ENCODE measurements at regions not wholly inside any gene's neighbourhood (a gene's known extent, or its start where the extent isn't known, plus 50 kb on each side); places are given as distances from the start of the nearest gene placed in this dataset.

GRCh38 chr4:178356725-178357124 lies 914.5 kb upstream of the AGA start:
- Mint-ChIP-seq H3K36me3 (ENCODE audit: insufficient read depth) (no peaks in the 10 kb centered on the region), H3K27ac (no peak overlapping the region), H3K4me3 (ENCODE audit: low read depth) (no peak overlapping the region), H3K27me3 (no peaks in the 10 kb centered on the region), H3K9me3 (ENCODE audit: low read depth) (peaks cover 6% of the 10 kb centered on the region), H3K4me1 (ENCODE audit: low read depth) (peaks cover 6% of the 10 kb centered on the region)
- TF ChIP-seq, protein P1, sequence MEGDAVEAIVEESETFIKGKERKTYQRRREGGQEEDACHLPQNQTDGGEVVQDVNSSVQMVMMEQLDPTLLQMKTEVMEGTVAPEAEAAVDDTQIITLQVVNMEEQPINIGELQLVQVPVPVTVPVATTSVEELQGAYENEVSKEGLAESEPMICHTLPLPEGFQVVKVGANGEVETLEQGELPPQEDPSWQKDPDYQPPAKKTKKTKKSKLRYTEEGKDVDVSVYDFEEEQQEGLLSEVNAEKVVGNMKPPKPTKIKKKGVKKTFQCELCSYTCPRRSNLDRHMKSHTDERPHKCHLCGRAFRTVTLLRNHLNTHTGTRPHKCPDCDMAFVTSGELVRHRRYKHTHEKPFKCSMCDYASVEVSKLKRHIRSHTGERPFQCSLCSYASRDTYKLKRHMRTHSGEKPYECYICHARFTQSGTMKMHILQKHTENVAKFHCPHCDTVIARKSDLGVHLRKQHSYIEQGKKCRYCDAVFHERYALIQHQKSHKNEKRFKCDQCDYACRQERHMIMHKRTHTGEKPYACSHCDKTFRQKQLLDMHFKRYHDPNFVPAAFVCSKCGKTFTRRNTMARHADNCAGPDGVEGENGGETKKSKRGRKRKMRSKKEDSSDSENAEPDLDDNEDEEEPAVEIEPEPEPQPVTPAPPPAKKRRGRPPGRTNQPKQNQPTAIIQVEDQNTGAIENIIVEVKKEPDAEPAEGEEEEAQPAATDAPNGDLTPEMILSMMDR (IDR thresholded peaks at IDR 0.05; ENCODE audit: unreplicated experiment), result no peak
- no peak for DNase-seq (ENCODE audit: low spot score, unreplicated experiment)

- DNase-seq (ENCODE audit: low spot score, unreplicated experiment), result no peak
- H3K27ac Mint-ChIP-seq, result no peak overlapping the region
- peaks cover 3% of the 10 kb centered on the region for H3K9me3 Mint-ChIP-seq (ENCODE audit: low read depth)
- no peaks in the 10 kb centered on the region for H3K4me1 Mint-ChIP-seq (ENCODE audit: low read depth)
- H3K36me3 Mint-ChIP-seq (ENCODE audit: insufficient read depth), result no peaks in the 10 kb centered on the region
- H3K27me3 Mint-ChIP-seq, result no peaks in the 10 kb centered on the region
- TF ChIP-seq, protein P1 (IDR thresholded peaks at IDR 0.05; ENCODE audit: unreplicated experiment), result no peak
- no peak overlapping the region for H3K4me3 Mint-ChIP-seq (ENCODE audit: low read depth)
Observed at GRCh38 chr4:178385481-178385880, 943.2 kb upstream of the AGA start.

GRCh38 chr4:178387756-178388155 lies 945.5 kb upstream of the AGA start:
- DNase-seq (ENCODE audit: low spot score, unreplicated experiment), result no peak
- TF ChIP-seq, protein P1 (IDR thresholded peaks at IDR 0.05; ENCODE audit: unreplicated experiment), result no peak
- no peaks in the 10 kb centered on the region for H3K36me3 Mint-ChIP-seq (ENCODE audit: insufficient read depth)
- H3K4me3 Mint-ChIP-seq (ENCODE audit: low read depth), result no peak overlapping the region
- no peaks in the 10 kb centered on the region for H3K27me3 Mint-ChIP-seq
- H3K9me3 Mint-ChIP-seq (ENCODE audit: low read depth), result peaks cover 3% of the 10 kb centered on the region
- no peak overlapping the region for H3K27ac Mint-ChIP-seq
- no peaks in the 10 kb centered on the region for H3K4me1 Mint-ChIP-seq (ENCODE audit: low read depth)

- H3K4me1 Mint-ChIP-seq (ENCODE audit: low read depth), result no peaks in the 10 kb centered on the region
- H3K9me3 Mint-ChIP-seq (ENCODE audit: low read depth), result peaks cover 7% of the 10 kb centered on the region
- no peaks in the 10 kb centered on the region for H3K27me3 Mint-ChIP-seq
- DNase-seq (ENCODE audit: low spot score, unreplicated experiment), result no peak
- peaks cover 2% of the 10 kb centered on the region for H3K36me3 Mint-ChIP-seq (ENCODE audit: insufficient read depth)
- no peak overlapping the region for H3K27ac Mint-ChIP-seq
- TF ChIP-seq, protein P1 (IDR thresholded peaks at IDR 0.05; ENCODE audit: unreplicated experiment), result peak; percentile 31
- no peak overlapping the region for H3K4me3 Mint-ChIP-seq (ENCODE audit: low read depth)
Observed at GRCh38 chr4:178395798-178396197, 953.6 kb upstream of the AGA start.

DNA sequence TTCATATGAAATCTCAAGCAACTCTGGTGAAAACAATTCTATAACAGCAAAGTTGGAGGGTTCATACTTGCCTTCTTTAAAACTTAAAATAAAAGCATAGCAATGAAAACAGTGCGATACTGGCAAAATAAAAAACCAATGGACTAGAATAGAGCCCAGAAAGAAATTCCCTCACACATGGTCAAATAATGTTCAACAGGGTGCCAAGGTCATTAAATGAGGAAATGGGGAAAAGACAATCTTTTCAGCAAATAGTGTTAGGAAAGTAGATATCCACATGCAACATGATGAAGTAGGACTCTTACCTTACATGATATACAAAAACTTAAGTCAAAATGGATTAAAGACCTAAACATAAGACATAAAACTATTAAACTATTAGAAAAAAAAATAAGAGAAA lies 970.2 kb upstream of the AGA start:
- Mint-ChIP-seq H3K36me3 (ENCODE audit: insufficient read depth) (no peaks in the 10 kb centered on the region), H3K4me3 (ENCODE audit: low read depth) (no peak overlapping the region), H3K27ac (no peak overlapping the region), H3K9me3 (ENCODE audit: low read depth) (peaks cover under 1% of the 10 kb centered on the region), H3K4me1 (ENCODE audit: low read depth) (no peaks in the 10 kb centered on the region), H3K27me3 (no peaks in the 10 kb centered on the region)
- DNase-seq (ENCODE audit: low spot score, unreplicated experiment), result no peak
- TF ChIP-seq, protein P1 (IDR thresholded peaks at IDR 0.05; ENCODE audit: unreplicated experiment), result no peak
